OCI-LY3 (cell line): ENCODE measurements at regions not wholly inside any gene's neighbourhood (a gene's known extent, or its start where the extent isn't known, plus 50 kb on each side); places are given as distances from the start of the nearest gene placed in this dataset.

Experiments
- EZH2phosphoT487 ChIP-seq: fragments of 200-600 bp; shearing (Covaris generic); IDR thresholded peaks from 2 replicates; pipeline ENCODE4 v1.6.1; 2018; ENCODE audit warnings: antibody characterized with exemption, mixed run types, low read depth
- TF ChIP-seq, protein P1 (sequence below): fragments of 200-600, 300-600 bp; sonication (generic); IDR thresholded peaks from 2 replicates; pipeline ENCODE4 v1.5.1; 2014; ENCODE audit warnings: antibody characterized with exemption, low read length, low read depth

DNA sequence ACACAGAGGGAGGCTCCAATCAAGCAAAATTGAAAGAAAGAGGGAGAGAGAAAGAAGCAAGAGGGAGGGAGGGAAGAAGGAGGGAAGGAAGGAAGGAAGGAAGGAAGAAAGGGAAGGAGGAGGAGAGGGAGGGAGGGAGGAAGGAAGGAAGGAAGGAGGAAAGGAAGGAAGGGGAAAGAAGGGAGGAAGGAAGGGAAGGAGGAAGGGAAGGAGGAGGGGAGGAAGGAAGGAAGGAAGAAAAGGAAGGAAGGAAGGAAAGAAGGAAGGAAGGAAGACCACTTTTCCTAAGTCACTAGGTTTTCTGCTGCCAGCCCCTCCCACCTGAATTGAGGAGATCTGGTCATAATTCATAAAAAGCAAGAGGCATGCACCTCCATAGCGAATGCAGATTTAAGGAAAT, 287.0 kb downstream of the SP3 start:
- TF ChIP-seq, protein P1, sequence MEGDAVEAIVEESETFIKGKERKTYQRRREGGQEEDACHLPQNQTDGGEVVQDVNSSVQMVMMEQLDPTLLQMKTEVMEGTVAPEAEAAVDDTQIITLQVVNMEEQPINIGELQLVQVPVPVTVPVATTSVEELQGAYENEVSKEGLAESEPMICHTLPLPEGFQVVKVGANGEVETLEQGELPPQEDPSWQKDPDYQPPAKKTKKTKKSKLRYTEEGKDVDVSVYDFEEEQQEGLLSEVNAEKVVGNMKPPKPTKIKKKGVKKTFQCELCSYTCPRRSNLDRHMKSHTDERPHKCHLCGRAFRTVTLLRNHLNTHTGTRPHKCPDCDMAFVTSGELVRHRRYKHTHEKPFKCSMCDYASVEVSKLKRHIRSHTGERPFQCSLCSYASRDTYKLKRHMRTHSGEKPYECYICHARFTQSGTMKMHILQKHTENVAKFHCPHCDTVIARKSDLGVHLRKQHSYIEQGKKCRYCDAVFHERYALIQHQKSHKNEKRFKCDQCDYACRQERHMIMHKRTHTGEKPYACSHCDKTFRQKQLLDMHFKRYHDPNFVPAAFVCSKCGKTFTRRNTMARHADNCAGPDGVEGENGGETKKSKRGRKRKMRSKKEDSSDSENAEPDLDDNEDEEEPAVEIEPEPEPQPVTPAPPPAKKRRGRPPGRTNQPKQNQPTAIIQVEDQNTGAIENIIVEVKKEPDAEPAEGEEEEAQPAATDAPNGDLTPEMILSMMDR, result no peak
- TF ChIP-seq EZH2phosphoT487, result no peak
